HFF-Myc (cell line): ENCODE measurements at regions not wholly inside any gene's neighbourhood (a gene's known extent, or its start where the extent isn't known, plus 50 kb on each side); places are given as distances from the start of the nearest gene placed in this dataset.

Experiments
- DNase-seq: peaks from one replicate; pipeline ENCODE4 v3.0.0-alpha.2; 2011; ENCODE audit warnings: low read depth; ENCODE audit errors: extremely low read depth
- H3K4me3 ChIP-seq: replicated peaks from 2 replicates; pipeline ENCODE4 v1.5.1; 2011; ENCODE audit warnings: low read depth, mild to moderate bottlenecking, control low read depth, low read length
- CTCF ChIP-seq: IDR thresholded peaks from 2 replicates; pipeline ENCODE4 v1.5.1; 2012; ENCODE audit warnings: mild to moderate bottlenecking, low read depth, low read length, control low read depth; ENCODE audit errors: missing control alignments

- H3K4me3 ChIP-seq = no peak overlapping the region
- no peak for TF ChIP-seq CTCF
- DNase-seq = no peak
These were observed 1025.9 kb downstream of the TTLL7 start for GRCh38 chr1:82972841-82973553.

GRCh38 chr1:82969340-82969739 lies 1029.6 kb downstream of the TTLL7 start:
- H3K4me3 ChIP-seq = no peak overlapping the region
- TF ChIP-seq CTCF = no peak
- DNase-seq = no peak

- H3K4me3 ChIP-seq = no peak overlapping the region
- no peak for DNase-seq
- TF ChIP-seq CTCF = no peak
These were observed 1036.3 kb downstream of the TTLL7 start for GRCh38 chr1:82962658-82963057.

GRCh38 chr1:82950606-82951200 lies 1048.2 kb downstream of the TTLL7 start:
- no peak for TF ChIP-seq CTCF
- DNase-seq = no peak
- H3K4me3 ChIP-seq = no peak overlapping the region

GRCh38 chr1:82948386-82948785 lies 1050.5 kb downstream of the TTLL7 start:
- no peak for DNase-seq
- H3K4me3 ChIP-seq = no peak overlapping the region
- no peak for TF ChIP-seq CTCF

- no peak overlapping the region for H3K4me3 ChIP-seq
- DNase-seq = no peak
- TF ChIP-seq CTCF = no peak
These were observed 1051.7 kb downstream of the TTLL7 start for GRCh38 chr1:82947278-82947677.
